Fibroblast of skin of back (primary cell): ENCODE measurements at regions not wholly inside any gene's neighbourhood (a gene's known extent, or its start where the extent isn't known, plus 50 kb on each side); places are given as distances from the start of the nearest gene placed in this dataset.

Experiments
- DNase-seq: peaks from one replicate; pipeline ENCODE4 v3.0.0-alpha.2; 2013

GRCh38 chr7:80563561-80564327, 51.9 kb upstream of the GNAT3 start:
- DNase-seq = no peak

- no peak for DNase-seq
Measured at GRCh38 chr7:80565554-80565953, 53.7 kb upstream of the GNAT3 start.

DNA sequence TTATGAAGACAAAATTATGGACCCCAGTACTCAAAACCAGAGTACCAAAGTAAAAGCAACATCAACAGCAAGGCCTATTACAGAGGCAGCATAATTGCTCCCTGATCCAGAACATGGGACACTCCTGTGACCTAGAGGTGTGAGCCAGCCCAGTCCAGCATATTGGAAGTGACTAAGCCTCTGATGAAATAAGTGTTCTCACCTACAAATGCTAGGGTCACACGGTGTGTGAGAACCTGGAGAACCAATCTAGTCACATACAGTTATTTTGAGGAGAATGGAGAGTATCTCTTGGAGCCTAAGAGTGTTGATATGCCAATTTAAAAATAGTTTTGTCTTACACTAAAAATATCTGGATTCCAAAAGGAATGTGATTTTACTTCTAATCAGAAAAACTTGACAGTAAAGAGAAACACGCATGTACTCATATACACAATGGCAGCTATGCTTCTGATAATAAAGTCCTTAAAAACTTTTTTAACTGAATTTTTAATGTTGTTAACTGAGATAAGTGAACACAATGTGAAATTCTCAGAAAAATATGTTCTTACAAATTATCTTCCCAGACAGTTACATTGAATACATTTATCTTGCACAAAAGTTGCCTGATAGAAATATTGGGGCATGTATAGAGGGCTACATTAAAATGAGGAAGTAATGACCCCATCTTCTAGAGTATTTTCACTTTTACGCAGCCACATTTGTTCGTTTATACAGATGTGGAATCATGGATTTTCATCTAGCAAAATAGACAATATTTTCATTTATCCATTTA, 56.8 kb upstream of the CD36 start:
- no peak for DNase-seq

- no peak for DNase-seq
Measured at GRCh38 chr7:80583901-80584300, 54.5 kb upstream of the CD36 start.

GRCh38 chr7:80584778-80585177, 53.7 kb upstream of the CD36 start:
- peak; percentile 8 for DNase-seq

DNA sequence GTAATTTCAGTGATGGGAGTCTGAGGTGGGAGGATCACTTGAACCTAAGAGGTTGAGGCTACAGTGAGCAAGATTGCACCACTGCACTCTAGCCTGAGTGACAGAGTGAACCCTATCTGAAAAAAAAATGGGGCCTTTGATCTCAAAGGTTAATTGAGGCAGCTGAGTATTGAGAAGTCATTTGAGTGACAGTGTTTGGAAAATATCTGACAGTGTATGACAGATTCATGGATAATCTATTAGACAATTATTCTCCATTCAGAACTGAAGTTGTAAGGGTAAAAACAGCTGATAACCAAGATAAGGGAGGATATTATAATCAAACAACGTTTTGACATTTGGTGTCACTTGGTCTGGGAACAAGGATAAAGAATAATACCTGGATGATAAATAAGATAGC, 50.9 kb upstream of the CD36 start:
- no peak for DNase-seq

DNA sequence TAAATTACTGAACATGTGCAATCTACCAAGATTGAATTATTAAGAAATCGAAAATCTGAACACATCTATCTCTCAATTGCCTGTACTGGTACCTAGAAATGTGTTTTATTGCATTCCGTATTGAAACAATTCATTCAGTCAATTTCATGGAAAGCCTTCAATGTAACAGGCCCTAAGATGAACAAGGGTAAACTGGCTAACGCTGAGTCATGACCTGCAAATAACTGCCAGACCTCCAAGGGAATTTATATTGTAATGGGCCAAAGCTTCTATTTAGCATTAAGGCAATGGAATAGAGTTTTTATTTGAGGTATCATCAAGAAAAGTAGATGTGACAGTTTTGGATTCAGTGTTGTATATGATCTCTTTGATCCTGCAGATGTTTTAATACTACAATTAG, 49.9 kb upstream of the CD36 start:
- no peak for DNase-seq
